ENCODE measurements at regions not wholly inside any gene's neighbourhood (a gene's known extent, or its start where the extent isn't known, plus 50 kb on each side); places are given as distances from the start of the nearest gene placed in this dataset.

GRCh38 chr2:128610496-128610895 lies 291.8 kb upstream of the HS6ST1 start:
- TF ChIP-seq CTCF (conservative IDR thresholded peaks at IDR 0.05 in 1 of 2, IDR thresholded peaks at IDR 0.05 in 1 of 2; ENCODE audit: low read depth in 1 of 2, low read length in 2 of 2), result no peak
- TF ChIP-seq EZH2 (IDR thresholded peaks at IDR 0.05; ENCODE audit: low read length, missing control alignments), result no peak
- Histone ChIP-seq H3K9me3 (ENCODE audit: control insufficient read depth, insufficient read depth, low read depth, low read length) (no peaks in the 10 kb centered on the region), H3K4me3 (replicated peaks in 1 of 4; ENCODE audit: control extremely low read depth in 1 of 4, insufficient read depth in 1 of 4, low read depth in 3 of 4, low read length in 4 of 4) (no peak overlapping the region), H3K9ac (ENCODE audit: insufficient read depth, low read length) (no peak overlapping the region), H3K27me3 (ENCODE audit: control insufficient read depth, insufficient read depth, low read length) (no peaks in the 10 kb centered on the region), H3K4me1 (ENCODE audit: control insufficient read depth, extremely low read depth, insufficient read depth, low read length) (no peaks in the 10 kb centered on the region), H3K27ac (ENCODE audit: insufficient read depth, low read length) (no peak overlapping the region), H3K36me3 (ENCODE audit: control insufficient read depth, insufficient read depth, low read length) (no peaks in the 10 kb centered on the region), H4K20me1 (ENCODE audit: control insufficient read depth, extremely low read depth, insufficient read depth, low read length) (no peaks in the 10 kb centered on the region), H3K4me2 (ENCODE audit: extremely low read depth, insufficient read depth, low read length) (no peak overlapping the region), H2AFZ (ENCODE audit: low read length) (no peak overlapping the region), H3K79me2 (ENCODE audit: control insufficient read depth, insufficient read depth, low read length) (no peaks in the 10 kb centered on the region)
- no peak for DNase-seq (ENCODE audit: low read depth in 2 of 2)

DNA sequence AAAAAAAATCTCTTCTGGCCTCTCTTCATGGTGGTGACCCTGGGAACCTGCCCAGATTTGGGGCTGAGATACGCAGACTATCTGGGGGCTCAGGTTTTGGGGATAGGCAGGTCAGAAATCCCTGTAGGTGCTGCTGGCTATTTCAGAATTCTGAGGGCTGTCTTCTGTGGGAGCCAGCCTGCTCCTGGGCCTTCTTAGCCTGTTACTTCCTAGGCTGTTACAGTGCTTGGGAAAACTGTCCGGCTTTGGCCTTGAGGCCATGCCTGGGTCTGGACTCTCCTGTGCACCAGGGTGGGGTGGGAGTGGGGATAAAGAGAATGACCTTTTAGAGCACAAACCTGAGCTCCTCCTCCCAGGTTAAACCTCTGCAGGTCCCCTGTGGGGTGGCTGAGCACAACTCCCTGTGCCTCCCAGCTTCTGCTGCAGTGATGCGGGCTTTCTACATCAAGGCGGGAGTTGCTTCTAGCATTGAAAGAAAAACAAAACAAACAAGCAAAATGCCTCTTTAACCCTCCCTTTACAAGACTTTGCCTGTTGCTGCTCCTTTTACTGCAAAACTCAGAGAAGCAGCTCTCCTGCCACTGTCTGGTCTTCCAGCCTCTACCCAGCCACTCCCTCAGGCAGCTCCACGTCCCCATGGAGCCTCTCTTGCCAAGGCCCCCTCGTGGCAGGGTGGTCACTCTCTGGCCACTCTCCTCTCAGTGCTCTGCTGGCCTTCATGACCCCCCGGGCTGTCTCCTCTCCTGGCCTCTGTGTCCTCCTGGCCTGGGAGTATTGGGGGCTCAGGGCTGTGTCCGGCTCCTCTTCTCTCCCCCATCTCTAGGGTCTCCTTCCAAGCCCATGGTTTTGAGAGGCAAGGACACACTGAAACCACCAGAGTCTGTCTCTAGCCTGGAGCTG lies 293.0 kb upstream of the HS6ST1 start:
- Histone ChIP-seq H4K20me1 (ENCODE audit: control insufficient read depth, extremely low read depth, insufficient read depth, low read length) (no peaks in the 10 kb centered on the region), H2AFZ (ENCODE audit: low read length) (no peak overlapping the region), H3K27me3 (ENCODE audit: control insufficient read depth, insufficient read depth, low read length) (no peaks in the 10 kb centered on the region), H3K4me1 (ENCODE audit: control insufficient read depth, extremely low read depth, insufficient read depth, low read length) (no peaks in the 10 kb centered on the region), H3K36me3 (ENCODE audit: control insufficient read depth, insufficient read depth, low read length) (no peaks in the 10 kb centered on the region), H3K79me2 (ENCODE audit: control insufficient read depth, insufficient read depth, low read length) (no peaks in the 10 kb centered on the region), H3K4me3 (replicated peaks in 1 of 4; ENCODE audit: control extremely low read depth in 1 of 4, insufficient read depth in 1 of 4, low read depth in 3 of 4, low read length in 4 of 4) (no peak overlapping the region), H3K27ac (ENCODE audit: insufficient read depth, low read length) (no peak overlapping the region), H3K9me3 (ENCODE audit: control insufficient read depth, insufficient read depth, low read depth, low read length) (no peaks in the 10 kb centered on the region), H3K4me2 (ENCODE audit: extremely low read depth, insufficient read depth, low read length) (no peak overlapping the region), H3K9ac (ENCODE audit: insufficient read depth, low read length) (no peak overlapping the region)
- DNase-seq (ENCODE audit: low read depth in 2 of 2), result no peak
- TF ChIP-seq CTCF (conservative IDR thresholded peaks at IDR 0.05 in 1 of 2, IDR thresholded peaks at IDR 0.05 in 1 of 2; ENCODE audit: low read depth in 1 of 2, low read length in 2 of 2) (no peak), EZH2 (IDR thresholded peaks at IDR 0.05; ENCODE audit: low read length, missing control alignments) (no peak)

GRCh38 chr2:128612628-128613027 lies 294.0 kb upstream of the HS6ST1 start:
- DNase-seq (ENCODE audit: low read depth in 2 of 2), result no peak
- H3K27me3 ChIP-seq (ENCODE audit: control insufficient read depth, insufficient read depth, low read length), result no peaks in the 10 kb centered on the region
- no peak overlapping the region for H3K9ac ChIP-seq (ENCODE audit: insufficient read depth, low read length)
- no peaks in the 10 kb centered on the region for H3K79me2 ChIP-seq (ENCODE audit: control insufficient read depth, insufficient read depth, low read length)
- no peak overlapping the region for H3K27ac ChIP-seq (ENCODE audit: insufficient read depth, low read length)
- H3K4me3 ChIP-seq (replicated peaks in 1 of 4; ENCODE audit: control extremely low read depth in 1 of 4, insufficient read depth in 1 of 4, low read depth in 3 of 4, low read length in 4 of 4), result no peak overlapping the region
- no peaks in the 10 kb centered on the region for H3K9me3 ChIP-seq (ENCODE audit: control insufficient read depth, insufficient read depth, low read depth, low read length)
- TF ChIP-seq EZH2 (IDR thresholded peaks at IDR 0.05; ENCODE audit: low read length, missing control alignments), result no peak
- TF ChIP-seq CTCF (conservative IDR thresholded peaks at IDR 0.05 in 1 of 2, IDR thresholded peaks at IDR 0.05 in 1 of 2; ENCODE audit: low read depth in 1 of 2, low read length in 2 of 2), result no peak
- no peak overlapping the region for H3K4me2 ChIP-seq (ENCODE audit: extremely low read depth, insufficient read depth, low read length)
- H4K20me1 ChIP-seq (ENCODE audit: control insufficient read depth, extremely low read depth, insufficient read depth, low read length), result no peaks in the 10 kb centered on the region
- H2AFZ ChIP-seq (ENCODE audit: low read length), result no peak overlapping the region
- H3K36me3 ChIP-seq (ENCODE audit: control insufficient read depth, insufficient read depth, low read length), result no peaks in the 10 kb centered on the region
- H3K4me1 ChIP-seq (ENCODE audit: control insufficient read depth, extremely low read depth, insufficient read depth, low read length), result no peaks in the 10 kb centered on the region
